NB4 (cell line): ENCODE measurements at regions not wholly inside any gene's neighbourhood (a gene's known extent, or its start where the extent isn't known, plus 50 kb on each side); places are given as distances from the start of the nearest gene placed in this dataset.

Experiments
- DNase-seq: peaks from one replicate; pipeline ENCODE4 v3.0.0; 2010; ENCODE audit warnings: low read depth
- H3K4me3 ChIP-seq: one replicate; pipeline ENCODE4 v1.5.1; 2011; ENCODE audit warnings: mild to moderate bottlenecking, low read depth, low read length, moderate library complexity
- CTCF ChIP-seq: IDR thresholded peaks from one replicate; pipeline ENCODE4 v1.5.1; 2012; ENCODE audit warnings: low read depth, low read length
- MAX ChIP-seq: IDR thresholded peaks from 2 replicates; pipeline ENCODE4 v1.6.1; 2011; ENCODE audit warnings: low read depth, low read length
- MYC ChIP-seq: IDR thresholded peaks from 2 replicates; pipeline ENCODE4 v1.6.1; 2011; ENCODE audit warnings: low read depth, low read length
- POLR2A ChIP-seq: IDR thresholded peaks from 2 replicates; pipeline ENCODE4 v1.6.1; 2011; ENCODE audit warnings: mild to moderate bottlenecking; ENCODE audit not compliant: insufficient read length; ENCODE audit errors: extremely low read depth

- no peak for DNase-seq
- TF ChIP-seq CTCF (no peak), MYC (no peak), MAX (no peak), POLR2A (no peak)
- no peak overlapping the region for H3K4me3 ChIP-seq
These were observed 647.8 kb downstream of the ANXA1 start for GRCh38 chr9:73799446-73799845.

DNA sequence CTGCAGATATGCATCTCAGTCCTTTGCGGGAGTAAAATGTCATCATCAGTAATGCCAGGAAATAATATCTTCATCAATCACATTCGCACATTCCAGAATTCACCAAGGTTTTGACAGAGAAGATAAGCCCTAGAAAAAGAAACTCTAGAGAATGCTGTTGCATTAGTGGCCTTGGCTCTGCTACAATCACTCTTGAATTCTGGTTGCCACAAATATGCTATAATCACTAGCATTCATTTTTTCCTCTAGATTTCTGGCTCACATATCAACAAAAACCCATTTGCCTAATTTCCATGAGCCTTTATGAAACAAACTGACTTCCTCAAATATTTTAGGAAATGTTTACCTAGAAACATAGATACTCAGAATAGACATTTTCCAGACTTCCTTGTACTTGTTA lies 653.4 kb downstream of the ANXA1 start:
- TF ChIP-seq CTCF (no peak), POLR2A (no peak), MAX (no peak), MYC (no peak)
- DNase-seq, result no peak

DNA sequence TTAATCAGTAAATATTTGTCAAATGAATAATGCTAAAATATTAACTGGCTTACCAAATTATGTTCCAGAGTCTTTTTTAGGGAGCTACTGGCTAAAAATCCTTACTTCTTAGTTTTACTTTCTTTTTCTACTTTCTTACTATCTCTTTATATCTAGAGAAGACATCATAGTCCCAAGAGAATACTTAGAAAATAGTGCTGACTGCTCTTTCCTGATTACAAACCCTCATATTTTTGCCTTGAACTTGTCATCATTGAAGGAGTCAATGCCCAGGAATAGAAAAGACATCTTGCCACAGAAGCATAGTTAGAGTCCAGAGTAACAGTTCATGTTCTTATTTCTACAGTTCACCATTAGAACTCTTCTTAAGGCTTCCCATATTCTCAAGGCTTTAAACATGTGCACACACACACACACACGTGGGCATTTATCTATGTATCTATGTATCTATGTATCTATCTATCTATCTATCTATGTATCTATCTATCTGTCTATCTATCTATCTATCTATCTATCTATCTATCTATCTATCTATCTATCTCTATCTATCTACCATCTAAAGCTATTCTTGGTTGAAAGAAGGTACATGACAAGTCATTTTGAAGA lies 654.3 kb downstream of the ANXA1 start:
- no peak overlapping the region for H3K4me3 ChIP-seq
- TF ChIP-seq MYC (no peak), MAX (no peak), POLR2A (no peak), CTCF (no peak)
- no peak for DNase-seq

More for the DNA sequence above, 653.4 kb downstream of the ANXA1 start:
- no peak overlapping the region for H3K4me3 ChIP-seq

- DNase-seq, result no peak
- H3K4me3 ChIP-seq, result no peak overlapping the region
- no peak for TF ChIP-seq MYC
- TF ChIP-seq CTCF, result no peak
- no peak for TF ChIP-seq MAX
- TF ChIP-seq POLR2A, result no peak
These were observed 655.2 kb downstream of the ANXA1 start for GRCh38 chr9:73806876-73807275.

GRCh38 chr9:73807952-73808351 lies 656.3 kb downstream of the ANXA1 start:
- no peak for DNase-seq
- H3K4me3 ChIP-seq, result no peak overlapping the region
- TF ChIP-seq CTCF (no peak), MYC (no peak)
